Sciatic nerve (tissue), 2 donors: ENCODE measurements at regions not wholly inside any gene's neighbourhood (a gene's known extent, or its start where the extent isn't known, plus 50 kb on each side); places are given as distances from the start of the nearest gene placed in this dataset.
"Not testable (repeated sequence)": the region's sequence is repeated elsewhere in the genome, so short reads cannot be mapped to it uniquely, and the experiment has no call there.

Source experiments
- ATAC-seq: fragments of 200-7000 bp; cut with Tn5 transposase; one replicate; pipeline ENCODE4 v1.9.1; 2020; ENCODE audit warnings: mild to moderate bottlenecking, moderate library complexity
- DNase-seq: peaks from one replicate; pipeline ENCODE4 v3.0.0-alpha.2; 2020; ENCODE audit warnings: low spot score
- intact Hi-C: fragments of 100-400 bp; cut with DNase I; formaldehyde crosslinking; loops from one replicate; pipeline ENCODE4 v1.14.2; 2022
- donor health status: DM: no; HTN: no; CAD: no.
- donor health status: DM: no; HTN: no; CAD: no.

DNA sequence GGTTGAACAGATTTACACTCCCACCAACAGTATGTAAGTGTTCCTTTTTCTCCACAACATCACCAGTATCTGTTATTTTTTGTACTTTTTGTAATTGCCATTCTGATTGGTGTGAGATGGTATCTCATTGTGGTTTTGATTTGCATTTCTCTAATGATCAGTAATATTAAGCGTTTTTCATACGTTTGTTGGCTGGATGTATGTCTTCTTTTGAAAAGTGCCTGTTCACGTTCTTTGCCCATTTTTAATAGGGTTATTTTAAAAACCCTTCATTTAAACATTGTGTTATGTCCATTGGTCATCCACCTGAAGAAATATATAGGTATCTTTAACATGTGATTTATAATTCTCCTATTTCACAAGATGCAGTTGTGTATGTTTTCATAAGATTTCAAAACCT lies 291.3 kb downstream of the SEMA3D start:
- no peak for ATAC-seq
- no peak for DNase-seq
- intact Hi-C loops, result no loop called here

DNA sequence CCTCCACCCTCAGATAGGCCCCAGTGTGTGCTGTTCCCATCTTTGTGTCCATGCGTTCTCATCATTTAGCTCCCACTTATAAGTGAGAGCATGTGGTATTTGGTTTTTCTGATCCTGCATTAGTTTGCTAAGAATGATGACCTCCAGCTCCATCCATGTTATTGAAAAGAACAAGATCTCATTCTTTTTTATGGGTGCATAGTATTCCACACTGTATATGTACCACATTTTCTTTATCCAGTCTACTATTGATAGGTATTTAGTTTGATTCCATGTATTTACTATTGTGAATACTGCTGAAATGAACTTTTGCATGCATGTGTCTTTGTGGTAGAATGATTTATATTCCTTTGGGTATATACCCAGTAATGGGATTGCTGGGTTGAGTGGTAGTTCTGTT lies 303.3 kb downstream of the SEMA3D start:
- intact Hi-C loops, ATAC-seq, DNase-seq: not testable (repeated sequence)

DNA sequence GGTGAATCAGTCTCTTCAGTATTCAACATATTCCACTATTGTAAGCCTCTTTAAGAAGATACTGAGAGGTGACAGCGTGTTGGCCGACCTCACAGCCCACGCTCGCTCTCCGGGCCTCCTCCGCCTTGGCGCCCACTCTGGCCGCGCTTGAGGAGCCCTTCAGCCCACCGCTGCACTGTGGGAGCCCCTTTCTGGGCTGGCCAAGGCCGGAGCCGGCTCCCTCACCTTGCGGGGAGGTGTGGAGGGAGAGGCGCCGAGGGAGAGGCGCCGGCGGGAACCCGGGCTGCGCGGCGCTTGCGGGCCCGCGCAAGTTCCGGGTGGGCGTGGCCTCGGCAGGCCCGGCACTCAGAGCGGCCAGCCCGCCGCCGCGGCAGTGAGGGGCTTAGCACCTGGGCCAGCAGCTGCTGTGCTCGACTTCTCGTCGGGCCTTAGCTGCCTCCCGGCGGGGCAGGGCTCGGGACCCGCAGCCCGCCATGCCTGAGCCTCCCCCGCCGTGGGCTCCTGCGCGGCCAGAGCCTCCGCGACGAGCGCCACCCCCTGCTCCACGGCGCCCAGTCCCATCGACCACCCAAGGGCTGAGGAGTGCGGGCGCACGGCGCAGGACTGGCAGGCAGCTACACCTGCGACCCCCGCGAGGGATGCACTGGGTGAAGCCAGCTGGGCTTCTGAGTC lies 306.4 kb downstream of the SEMA3D start:
- ATAC-seq, DNase-seq, intact Hi-C loops: not testable (repeated sequence)

DNA sequence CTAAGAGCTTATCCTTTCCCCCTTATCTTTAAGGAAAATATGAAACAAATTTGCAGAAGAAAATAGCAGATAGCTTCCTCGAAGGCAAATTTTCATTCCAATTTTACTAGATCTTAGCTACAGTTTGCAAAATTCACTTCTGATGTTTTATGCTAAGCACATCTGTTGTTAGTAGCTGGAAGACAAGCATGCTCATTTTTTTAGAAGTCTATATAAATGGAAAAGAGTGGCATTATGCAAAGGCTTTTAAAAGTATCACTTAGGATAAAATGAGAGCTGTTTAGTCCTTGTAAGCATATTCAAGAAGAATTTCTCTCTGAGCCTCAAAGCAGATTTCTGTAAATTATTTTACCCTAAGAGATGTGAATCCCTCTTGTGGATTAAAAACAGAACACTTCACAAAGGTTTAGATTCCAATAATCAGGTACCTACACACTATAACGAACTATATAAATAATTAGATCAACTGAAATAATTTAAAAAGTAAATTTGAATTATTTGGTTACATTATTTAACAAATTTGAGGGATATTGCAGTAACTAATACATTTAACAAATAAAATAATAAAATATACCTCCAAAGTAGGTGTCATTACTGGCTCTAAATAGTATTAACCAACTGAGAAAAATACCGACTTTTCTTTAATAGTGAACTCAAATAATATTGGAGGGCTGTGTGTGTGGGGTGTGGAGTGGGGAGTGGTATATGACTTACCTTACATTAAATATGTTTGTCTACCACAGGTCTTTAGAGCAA lies 307.1 kb downstream of the SEMA3D start:
- DNase-seq (no peak), ATAC-seq (no peak)
- intact Hi-C loops, result no loop called here

- intact Hi-C loops, result no loop called here
- DNase-seq, result no peak
- ATAC-seq, result no peak
Observed at GRCh38 chr7:84877943-84878570, 308.8 kb downstream of the SEMA3D start.

GRCh38 chr7:84876061-84876821 lies 310.6 kb downstream of the SEMA3D start:
- ATAC-seq, result no peak
- intact Hi-C loops, result no loop called here
- no peak for DNase-seq

GRCh38 chr7:84865560-84865959 lies 321.3 kb downstream of the SEMA3D start:
- intact Hi-C loops, result no loop called here
- ATAC-seq (no peak), DNase-seq (no peak)

DNA sequence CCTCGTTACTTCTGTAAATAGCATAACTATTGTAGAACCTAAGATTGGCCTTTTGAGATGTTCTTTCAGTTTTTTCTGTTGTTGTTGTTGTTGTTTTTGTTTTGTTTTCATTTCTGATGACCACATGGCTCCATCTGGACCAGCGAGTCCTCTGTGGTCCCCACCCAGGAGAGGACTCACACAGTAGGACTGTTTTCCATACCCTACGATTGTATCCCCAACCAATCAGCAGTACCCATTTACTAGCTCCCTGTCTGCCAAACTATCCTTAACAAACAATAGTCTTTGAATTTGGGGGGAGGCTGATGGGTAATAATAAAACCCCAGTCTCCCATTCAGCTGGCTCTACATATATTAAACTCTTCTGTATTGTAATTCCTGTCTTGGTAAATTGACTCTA lies 329.5 kb downstream of the SEMA3D start:
- intact Hi-C loops, result no loop called here
- DNase-seq (no peak), ATAC-seq (no peak)

DNA sequence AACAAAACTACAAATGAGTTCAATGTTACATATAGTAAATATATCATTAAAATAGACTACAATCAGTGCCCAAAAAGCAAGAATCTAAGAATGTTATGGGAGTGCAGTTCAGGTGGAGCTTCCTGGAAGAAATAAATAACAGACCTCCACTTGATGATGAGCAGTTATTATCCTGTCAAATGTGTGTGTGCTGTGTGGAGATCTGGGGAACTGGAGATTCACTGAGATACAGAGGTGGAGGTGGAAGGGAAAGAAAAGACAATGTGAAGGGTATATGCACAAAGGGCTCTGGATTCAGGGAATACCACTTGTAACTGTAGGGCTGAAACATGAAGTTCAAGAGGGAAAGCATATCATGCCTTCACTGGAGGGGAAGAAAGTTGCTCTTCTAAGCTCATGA lies 331.1 kb downstream of the SEMA3D start:
- DNase-seq (no peak), ATAC-seq (no peak)
- intact Hi-C loops, result no loop called here

DNA sequence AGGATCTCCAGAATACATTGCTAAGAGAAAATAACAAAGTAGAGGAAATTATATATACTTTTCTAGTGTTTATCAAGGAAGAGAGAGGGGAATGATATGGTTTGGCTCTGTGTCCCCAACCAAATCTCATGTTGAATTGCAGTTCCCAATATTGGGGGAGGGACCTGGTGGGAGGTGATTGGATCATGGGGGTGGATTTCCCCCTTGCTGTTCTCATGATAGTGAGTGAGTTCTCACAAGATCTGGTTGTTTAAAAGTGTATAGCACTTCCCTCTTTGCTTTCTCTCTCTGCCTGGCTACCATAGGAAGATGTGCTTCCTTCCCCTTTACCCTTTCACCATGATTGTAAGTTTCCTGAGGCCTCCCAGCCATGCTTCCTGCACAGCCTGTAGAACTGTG lies 337.9 kb downstream of the SEMA3D start:
- intact Hi-C loops, ATAC-seq, DNase-seq: not testable (repeated sequence)

- intact Hi-C loops, result no loop called here
- no peak for ATAC-seq
Observed at GRCh38 chr7:84848219-84848973, 338.5 kb downstream of the SEMA3D start.

GRCh38 chr7:84847790-84848189 lies 339.1 kb downstream of the SEMA3D start:
- ATAC-seq, result no peak
- intact Hi-C loops, result no loop called here
- DNase-seq, result no peak

More at GRCh38 chr7:84848219-84848973, 338.5 kb downstream of the SEMA3D start:
- no peak for DNase-seq

- ATAC-seq, result no peak
Observed at GRCh38 chr7:84847038-84847437, 339.8 kb downstream of the SEMA3D start.

DNA sequence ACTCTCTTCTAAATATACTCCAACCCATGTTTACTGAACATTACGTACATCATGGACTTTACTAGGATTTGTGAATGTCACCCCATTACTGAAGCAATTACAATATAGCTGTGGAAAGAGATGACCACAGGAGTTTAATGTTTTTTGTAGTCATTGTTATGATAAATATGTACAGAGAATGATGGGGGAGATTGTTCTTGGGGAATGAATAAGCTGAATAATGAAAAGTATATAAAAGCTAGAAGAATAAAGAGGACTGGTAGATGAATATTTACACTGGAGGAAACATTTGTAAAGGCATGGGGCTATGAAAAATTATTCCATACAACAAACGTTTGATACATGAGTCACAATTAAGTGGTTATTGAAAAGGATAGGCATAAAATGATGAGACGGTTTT lies 340.9 kb downstream of the SEMA3D start:
- intact Hi-C loops, result no loop called here
- no peak for DNase-seq
- ATAC-seq, result no peak

More at GRCh38 chr7:84847038-84847437, 339.8 kb downstream of the SEMA3D start:
- intact Hi-C loops, result no loop called here
- no peak for DNase-seq

GRCh38 chr7:84844771-84845170 lies 342.1 kb downstream of the SEMA3D start:
- intact Hi-C loops, result no loop called here
- DNase-seq (no peak), ATAC-seq (no peak)

DNA sequence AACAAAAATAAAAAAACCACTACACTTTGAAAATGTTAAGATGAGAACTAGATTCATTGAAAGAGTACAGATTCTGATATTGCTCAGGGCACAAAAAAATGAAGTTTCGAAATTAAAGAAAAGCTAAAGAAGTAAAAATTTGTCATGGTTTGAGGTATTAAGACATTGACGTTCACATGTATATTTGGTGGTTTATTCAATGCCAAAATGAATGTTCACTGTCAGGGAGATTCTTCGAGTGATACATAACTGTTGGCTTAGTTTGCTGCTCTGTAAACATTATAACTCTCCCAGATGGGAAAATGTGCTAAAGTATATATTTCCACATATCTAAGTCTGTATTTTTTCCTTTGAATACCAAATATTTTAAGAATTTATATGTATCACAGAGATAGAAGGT lies 345.0 kb downstream of the SEMA3D start:
- DNase-seq (no peak), ATAC-seq (no peak)
- intact Hi-C loops, result no loop called here

DNA sequence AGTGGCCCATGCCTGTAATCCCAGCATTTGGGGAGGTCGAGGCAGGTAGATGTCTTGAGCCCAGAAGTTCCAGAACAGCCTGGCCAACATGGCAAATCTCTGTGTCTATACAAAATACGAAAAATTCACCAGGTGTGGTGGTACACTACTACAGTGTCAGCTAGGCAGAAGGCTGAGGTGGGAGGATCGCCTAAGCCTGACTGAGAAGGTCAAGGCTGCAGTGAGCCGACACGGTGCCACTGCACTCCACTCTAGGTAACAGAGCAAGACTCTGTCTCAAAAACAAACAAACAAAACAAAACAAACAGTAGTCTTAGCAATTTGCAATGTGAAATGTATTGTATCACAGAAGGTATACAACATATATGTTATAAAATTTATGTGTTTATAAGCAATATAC lies 348.0 kb downstream of the SEMA3D start:
- ATAC-seq (no peak), DNase-seq (no peak)
- intact Hi-C loops, result no loop called here

DNA sequence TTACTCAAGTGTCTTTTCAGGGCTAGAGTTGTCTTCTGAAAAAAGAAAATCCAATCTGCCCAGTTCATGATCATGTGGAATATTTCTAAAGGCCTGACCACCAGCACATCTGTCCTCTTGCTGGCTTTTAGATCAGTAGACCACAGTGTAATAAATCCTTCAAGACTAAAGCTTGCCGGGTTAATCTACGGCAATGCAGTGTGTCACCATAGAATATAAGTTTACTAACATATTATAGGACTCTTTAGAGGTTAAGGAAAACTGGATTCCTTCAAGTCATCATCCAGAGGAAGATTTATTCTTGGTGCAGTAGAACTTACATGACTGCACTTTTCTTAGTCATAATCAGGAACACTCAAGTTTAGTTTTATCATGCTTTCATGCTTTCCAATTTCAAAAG lies 349.5 kb downstream of the SEMA3D start:
- no peak for ATAC-seq
- no peak for DNase-seq
- intact Hi-C loops, result no loop called here

GRCh38 chr7:84829719-84830118 lies 357.1 kb downstream of the SEMA3D start:
- ATAC-seq (no peak), DNase-seq (no peak)
- intact Hi-C loops, result no loop called here
